ENCODE measurements at regions not wholly inside any gene's neighbourhood (a gene's known extent, or its start where the extent isn't known, plus 50 kb on each side); places are given as distances from the start of the nearest gene placed in this dataset.
"Not testable (repeated sequence)": the region's sequence is repeated elsewhere in the genome, so short reads cannot be mapped to it uniquely, and the experiment has no call there.

GRCh38 chr3:103297502-103297901, 862.7 kb downstream of the ZPLD1 start:
- TF ChIP-seq, protein P1, sequence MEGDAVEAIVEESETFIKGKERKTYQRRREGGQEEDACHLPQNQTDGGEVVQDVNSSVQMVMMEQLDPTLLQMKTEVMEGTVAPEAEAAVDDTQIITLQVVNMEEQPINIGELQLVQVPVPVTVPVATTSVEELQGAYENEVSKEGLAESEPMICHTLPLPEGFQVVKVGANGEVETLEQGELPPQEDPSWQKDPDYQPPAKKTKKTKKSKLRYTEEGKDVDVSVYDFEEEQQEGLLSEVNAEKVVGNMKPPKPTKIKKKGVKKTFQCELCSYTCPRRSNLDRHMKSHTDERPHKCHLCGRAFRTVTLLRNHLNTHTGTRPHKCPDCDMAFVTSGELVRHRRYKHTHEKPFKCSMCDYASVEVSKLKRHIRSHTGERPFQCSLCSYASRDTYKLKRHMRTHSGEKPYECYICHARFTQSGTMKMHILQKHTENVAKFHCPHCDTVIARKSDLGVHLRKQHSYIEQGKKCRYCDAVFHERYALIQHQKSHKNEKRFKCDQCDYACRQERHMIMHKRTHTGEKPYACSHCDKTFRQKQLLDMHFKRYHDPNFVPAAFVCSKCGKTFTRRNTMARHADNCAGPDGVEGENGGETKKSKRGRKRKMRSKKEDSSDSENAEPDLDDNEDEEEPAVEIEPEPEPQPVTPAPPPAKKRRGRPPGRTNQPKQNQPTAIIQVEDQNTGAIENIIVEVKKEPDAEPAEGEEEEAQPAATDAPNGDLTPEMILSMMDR (optimal IDR thresholded peaks at IDR 0.05 in 1 of 3, IDR thresholded peaks at IDR 0.05 in 1 of 3, conservative IDR thresholded peaks at IDR 0.05 in 1 of 3; ENCODE audit: extremely low read depth in 1 of 3, insufficient read depth in 2 of 3, low read length in 3 of 3), result not testable (repeated sequence)
- TF ChIP-seq EZH2 (IDR thresholded peaks at IDR 0.05; ENCODE audit: low read length), result not testable (repeated sequence)
